Nucleus accumbens (tissue), 56 donors: ENCODE measurements at regions not wholly inside any gene's neighbourhood (a gene's known extent, or its start where the extent isn't known, plus 50 kb on each side); places are given as distances from the start of the nearest gene placed in this dataset.
"Not testable (repeated sequence)": the region's sequence is repeated elsewhere in the genome, so short reads cannot be mapped to it uniquely, and the experiment has no call there.

ENCODE experiments used
- DNase-seq, 56 donors: peaks; one replicate each; lab custom pipeline; 2025; lab: John Stamatoyannopoulos, UW

DNA sequence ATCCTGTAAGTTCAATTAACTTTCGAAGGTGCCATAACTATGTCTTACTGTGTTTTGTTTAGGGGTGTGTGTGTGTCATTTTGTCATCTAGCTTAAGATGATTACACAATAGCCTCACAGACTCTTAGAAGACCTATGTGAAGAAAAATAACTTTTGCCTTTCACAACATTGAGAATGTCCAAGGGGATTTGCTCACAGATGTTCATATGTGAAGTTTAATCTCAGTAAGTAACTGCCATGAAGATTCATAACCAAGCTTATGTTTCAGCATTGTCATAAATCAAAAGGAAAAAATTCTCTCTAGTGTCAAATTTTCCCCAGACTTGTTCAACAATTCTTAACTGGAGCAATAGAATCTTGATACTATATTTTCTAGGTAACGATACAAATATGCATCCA is 226.1 kb upstream of the PRKD1 start:
- DNase-seq: no peak

DNA sequence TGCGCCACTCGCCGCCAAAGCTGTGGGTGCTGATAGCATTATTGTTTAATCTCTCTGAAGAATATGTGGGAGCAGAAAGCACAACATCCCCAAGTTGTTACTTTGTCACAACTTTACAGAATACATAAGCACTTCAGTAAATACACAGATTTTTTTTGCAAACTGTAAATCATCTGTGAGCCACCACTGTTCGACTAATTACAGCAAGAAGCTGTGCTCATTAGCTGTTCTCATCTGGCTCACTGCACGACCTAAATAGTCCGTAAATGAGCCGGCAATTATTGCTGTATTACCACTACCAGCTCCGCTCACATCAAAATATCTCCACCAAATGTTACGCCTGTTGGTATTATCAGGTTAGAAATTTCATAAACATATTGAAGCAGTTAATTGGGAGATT is 228.9 kb upstream of the PRKD1 start:
- no peak for DNase-seq

DNA sequence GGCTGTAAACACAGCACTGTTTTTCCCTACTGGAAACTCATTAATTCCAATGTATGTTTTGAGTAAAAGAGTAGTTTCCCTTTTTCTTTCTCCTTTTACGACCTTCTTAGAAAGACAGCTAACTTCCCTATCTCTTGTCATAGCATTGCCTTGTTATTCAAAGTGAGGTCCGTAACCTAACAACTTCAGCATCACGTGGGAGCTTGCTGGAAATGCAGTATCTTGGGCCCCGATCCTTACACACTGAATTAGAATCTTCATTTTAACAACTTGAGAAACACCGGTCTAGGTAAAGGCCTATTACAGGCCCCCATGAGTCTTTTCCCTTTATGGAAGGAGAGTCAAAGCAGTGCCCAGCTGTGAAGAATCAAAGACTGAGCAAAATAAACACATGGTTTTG is 230.7 kb upstream of the PRKD1 start:
- no peak for DNase-seq

DNA sequence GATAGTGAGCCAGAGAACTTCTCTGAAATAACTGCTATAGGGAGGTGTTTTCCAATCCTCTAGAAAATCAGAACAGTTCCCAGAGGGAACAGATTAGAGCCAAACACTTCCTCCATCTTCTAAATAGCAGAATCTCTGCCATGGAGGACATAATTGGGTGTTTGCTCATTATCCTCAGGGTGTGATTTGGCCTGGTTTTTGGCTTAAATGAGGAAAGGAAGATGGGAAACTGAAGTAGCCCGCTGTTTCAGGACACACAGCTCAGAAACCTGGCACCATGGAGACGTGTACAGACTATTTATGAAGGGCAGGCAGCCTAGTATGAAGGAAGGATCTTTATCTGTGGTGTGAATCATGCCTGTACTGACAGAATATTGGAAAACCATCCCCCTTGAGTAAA is 231.7 kb upstream of the PRKD1 start:
- DNase-seq: no peak

DNA sequence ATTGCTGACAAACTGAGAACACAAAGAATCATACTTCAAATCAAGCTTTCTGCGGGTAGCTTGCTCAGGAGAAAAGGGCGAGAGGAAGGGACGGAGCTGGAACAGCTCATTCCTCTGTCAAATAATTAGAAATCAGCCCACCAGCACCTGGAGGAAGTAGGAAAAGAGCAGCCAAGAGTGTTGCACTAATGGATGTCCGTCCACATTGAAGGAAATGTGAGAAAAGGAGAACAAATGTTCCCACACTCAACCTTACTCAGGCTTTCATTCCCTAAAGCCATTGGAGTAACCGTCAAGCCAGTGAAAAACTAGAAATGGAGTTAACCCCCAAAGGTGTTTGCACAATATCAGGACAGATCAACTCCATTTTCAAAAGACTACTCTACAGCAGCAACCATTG is 233.0 kb upstream of the PRKD1 start:
- no peak for DNase-seq

DNA sequence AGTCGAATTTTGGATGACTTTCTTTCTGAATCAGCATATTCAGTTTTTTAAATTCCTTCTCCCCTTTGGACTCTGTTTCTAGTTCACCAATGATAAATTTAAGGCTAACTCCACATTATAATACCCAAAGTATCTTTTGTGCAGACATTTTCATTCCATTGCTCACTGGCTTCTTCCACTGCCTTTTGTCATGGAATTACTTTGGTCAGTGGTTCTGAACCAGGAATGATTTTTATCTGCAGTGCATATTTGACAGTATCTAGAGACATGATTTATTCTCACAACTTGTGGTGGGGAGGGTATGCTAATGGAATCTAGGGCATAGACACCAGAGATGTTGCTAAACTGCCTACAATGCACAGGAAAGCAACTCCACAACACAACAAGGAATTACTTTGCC is 234.4 kb upstream of the PRKD1 start:
- DNase-seq: no peak

DNA sequence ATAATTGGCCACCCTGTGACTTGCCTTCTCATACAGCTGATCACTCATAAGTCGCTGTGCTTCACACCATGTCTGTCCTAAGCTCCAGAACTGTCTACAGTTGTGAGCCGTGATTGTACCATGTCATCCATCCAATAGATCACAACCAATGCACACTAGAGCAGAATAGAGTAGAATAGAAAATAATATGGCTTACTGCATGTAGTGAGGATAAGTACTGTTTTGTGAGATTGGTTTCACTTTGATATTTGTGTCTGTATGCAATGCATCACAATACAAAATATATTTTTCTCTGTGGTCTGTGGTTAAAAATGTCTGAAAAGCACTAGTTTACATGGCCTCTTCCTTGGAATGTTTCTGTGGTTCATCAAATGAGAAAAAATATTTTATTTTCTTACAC is 237.6 kb upstream of the PRKD1 start:
- no peak for DNase-seq

DNA sequence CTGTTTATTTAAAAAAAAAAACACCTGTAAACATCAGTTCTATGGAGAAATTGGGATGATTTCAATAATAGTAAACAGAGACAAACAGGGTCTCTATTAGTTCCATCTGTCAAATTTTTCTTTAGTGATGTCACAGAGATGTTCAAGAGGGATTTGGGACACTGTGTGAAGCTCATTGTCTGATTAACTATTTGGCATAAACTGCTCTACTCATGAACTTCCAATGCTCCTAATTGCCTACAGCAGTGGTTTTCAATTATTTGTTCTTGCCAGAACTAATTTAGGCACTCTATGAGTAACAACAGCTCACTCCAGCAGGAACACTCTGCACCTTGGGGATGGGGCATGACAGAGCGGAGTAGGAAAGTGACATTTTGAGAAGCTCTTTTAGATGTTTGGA is 250.1 kb upstream of the PRKD1 start:
- no peak for DNase-seq

DNA sequence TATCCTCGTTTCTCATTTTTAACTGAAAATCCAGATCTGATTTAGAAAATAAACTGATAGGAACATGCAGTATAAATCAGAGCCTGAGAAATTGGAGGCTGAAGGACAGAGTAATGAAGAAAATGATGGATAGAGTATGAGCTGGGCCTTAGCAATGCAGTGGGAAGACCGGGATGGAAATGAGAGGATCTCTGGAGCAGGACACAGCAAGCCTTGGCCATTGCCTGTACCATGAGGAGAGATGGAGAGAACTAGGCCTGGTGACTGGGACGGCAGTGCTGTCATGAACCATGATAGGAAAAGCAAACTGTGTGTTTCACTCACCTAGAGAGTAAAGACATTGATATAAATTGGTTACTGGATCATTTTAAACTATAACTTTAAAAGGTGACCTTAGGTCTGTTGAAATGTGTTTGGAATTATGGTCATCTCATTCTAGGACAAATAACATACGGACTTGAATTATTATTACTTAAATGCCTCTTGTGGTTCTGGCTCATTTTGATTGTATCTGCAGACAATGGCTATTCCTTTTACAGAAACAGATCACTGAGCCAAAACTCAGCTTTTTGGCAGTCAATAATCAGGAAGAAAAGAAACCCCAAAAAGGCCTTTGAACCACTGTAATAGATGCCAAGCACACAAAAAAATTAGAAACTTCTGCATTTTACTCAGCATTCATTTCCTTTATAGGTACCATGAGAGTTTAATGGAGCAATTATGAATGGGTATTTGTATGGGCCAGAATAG is 251.9 kb upstream of the PRKD1 start:
- no peak for DNase-seq

DNA sequence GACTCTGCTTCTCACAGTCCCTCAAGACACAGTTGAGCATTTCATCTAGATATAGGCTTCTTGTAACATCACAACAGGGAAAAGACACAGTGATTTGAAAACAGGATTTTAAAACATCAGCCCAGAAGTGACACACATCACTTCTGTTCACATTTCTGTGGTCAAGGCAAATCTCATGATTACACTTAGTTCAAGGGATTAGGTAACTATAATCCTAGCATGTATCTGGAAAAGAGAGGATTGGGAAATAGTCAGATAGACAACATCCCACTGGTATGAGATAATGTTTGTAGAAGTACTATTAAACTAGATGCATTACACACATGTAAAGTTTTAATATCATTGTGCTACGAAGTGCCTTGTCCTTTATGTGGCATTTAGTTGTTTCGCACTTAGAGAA is 252.6 kb upstream of the PRKD1 start:
- no peak for DNase-seq

DNA sequence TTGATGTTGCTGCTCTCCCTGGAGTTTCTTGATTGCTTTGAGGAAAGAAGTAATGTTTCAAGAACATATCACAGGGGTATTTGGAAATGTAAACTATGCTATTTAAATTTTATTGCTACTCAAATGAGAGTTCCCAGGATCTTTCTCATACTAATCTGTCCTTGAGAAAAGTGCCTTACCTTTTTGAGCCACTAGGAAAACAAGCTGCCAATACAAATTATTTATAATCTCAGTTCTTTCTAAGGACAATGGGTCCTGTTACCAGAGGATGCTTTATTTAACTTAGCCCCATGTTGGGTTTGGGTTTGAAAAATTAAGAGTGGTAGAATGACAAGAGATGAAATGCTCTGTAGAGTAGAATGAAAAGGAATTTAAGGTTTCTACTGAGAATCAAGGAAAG is 258.2 kb upstream of the PRKD1 start:
- DNase-seq: no peak

DNA sequence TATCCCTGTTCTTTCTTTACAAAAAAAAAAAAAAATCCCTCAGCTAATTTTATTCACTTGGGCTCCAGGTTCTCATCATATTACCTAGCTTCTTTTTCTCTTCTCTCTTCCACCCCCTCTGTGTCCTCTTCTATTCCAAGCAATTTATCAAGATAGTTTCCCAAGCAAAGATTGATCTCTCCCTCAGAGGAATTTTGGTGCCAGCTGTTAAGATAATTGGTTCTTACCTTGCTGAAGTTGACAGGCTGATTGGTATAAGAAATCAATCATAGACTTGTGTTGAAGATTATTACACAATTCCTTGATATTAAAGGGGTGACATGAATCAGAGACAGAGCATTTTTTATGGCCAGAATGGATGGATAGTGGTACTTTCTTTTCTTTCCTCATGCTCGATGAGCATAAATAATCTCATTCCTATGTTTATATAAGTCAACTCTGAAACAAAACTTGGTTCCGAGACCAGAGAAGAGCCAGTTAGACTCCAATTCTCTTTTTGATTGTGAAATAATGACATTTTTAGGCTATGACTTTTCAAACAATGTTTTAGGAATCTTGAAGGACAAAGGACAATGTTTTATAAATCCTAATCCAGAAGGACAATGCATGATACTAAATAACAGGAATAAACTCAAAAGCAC is 264.1 kb upstream of the PRKD1 start:
- DNase-seq: no peak

DNA sequence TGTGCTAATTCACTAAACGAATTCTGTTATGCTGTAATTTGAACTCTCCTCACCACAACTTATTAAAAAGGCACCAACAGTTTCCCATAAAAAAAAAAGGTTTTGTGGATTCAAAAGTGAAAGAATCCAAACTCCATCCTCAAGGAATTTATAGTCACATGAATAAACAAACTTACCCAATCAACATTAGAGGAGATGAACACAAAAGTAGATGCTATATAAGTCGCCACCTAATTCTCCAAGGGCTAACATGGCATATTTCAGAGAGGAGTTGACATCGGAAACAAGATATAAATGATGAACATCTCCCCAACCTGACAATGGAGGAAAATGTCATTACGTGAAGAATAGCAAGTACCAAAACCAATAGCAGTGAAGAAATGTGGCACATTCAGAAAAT is 265.5 kb upstream of the PRKD1 start:
- DNase-seq: no peak

DNA sequence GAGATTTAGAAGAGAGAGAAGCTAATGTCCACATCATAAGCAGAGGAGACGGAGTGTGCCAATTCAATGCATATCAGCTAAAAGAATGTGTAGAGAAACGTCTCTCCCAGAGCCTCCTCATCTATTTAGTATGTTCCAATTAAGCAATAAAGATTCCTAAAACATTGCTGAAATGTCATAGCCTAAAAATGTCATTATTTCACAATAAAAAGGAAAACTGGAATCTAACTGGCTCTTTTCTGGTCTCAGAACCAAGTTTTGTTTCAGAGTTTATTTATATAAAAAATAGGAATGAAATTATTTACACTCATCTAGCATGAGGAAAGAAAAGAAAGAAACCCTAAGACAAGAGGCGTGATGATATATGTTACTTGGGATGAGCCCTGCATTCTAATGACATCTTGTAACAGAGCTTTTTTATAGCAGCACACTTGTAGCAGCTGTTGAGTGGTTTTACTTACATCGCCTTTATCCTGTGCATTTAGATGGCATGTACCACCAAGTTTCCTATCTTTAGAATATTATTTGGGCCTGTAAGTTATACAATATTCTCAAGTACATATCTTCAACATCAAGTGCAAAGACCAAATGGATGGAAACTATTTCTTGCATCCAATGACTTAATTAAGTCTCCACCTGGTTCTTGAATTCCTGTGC is 266.3 kb upstream of the PRKD1 start:
- DNase-seq: no peak

DNA sequence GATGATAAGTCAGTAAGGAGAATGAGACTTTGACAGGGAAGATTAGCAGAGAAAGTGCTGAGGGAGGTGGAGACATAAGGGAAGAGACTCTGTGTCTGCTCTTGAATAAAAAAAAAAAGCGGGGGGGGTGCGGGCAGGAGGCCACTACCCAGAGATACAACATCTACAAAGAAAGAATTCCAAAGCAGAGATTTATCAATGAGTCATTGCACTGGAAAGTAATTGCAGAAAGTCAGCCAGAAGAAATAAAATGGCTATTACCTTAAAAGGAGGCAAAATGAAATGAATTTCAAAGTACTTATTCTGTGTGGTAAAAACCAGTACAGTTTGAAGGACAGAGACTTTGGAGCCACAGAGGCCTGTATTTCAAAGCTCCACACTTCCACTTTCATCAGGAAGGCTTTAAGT is 267.1 kb upstream of the PRKD1 start:
- DNase-seq: no peak

DNA sequence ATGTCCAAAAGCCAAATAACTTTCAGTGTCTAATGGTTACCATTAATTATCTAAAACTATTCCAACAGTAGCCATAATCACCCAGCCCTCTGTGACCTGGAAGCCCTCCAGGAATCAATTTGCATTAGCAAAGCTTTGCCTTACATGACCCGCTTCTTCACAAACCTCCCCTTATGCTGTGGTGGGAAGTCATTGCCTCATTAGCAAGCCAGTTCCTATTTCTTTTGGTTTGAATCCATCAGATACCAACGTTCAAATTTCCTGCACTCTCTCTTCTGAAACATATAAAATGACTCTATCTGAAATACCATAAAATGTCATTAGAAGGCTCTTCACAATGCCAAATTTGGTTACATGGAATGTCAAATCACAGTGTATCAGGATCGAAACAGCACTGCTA is 268.3 kb upstream of the PRKD1 start:
- no peak for DNase-seq

DNA sequence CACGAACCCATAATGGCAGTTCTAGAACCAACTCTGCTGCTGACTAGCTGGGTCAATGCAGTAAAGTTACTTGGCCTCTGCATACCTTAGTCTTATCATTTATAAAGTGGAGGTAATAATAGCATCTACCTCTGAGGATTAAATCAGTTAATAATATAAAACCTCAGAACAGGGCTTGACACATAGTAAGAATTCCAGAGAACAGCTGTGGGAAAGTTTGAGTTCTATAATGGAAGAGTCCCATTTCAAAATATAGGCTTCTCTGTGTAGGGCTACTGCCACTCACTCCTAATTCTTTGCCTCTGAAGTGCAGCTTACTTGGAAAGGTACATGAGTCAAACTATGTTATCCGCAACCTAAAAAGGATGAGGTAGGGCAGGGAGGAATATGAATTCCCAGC is 269.2 kb upstream of the PRKD1 start:
- DNase-seq: no peak

DNA sequence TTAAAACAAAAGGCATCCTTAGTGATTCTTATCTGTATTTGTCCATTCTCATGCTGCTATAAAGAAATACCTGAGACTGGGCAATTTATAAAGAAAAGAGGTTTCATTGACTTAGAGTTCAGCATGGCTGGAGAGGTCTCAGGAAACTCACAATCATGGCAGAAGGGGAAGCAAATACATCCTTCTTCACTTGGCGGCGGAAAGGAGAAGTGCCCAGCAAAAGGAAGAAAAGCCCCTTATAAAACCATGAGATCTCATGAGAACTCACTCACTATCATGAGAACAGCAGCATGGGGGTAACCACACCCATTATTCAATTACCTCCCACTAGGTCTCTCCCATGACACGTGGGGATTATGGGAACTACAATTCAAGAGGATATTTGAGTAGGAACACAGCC is 271.1 kb upstream of the PRKD1 start:
- DNase-seq: not testable (repeated sequence)

DNA sequence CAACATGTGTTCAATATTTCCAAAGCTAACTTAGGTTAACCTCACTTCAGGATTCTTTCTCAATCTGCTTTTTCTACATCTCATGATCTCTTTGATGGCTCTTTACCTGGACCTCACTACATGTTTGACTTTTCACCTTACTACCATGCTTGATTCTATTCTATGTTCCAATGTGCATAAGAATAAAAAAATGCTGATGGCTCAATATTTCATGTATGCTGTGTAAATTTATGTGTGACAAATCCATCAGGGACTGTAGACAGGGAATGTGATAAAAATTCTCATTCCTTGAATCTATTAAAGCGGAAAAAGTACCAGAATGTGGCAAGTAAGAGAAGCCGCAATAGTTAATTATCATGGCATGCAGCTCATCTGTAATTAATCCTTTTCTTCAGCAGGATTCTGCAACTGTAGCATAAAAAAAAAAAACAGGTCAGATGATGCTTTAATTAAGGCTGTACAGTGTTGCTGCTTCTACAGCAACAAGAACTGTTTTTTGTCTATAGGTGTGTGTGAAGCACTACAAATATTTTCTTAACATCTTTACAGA is 276.9 kb upstream of the PRKD1 start:
- DNase-seq: no peak

DNA sequence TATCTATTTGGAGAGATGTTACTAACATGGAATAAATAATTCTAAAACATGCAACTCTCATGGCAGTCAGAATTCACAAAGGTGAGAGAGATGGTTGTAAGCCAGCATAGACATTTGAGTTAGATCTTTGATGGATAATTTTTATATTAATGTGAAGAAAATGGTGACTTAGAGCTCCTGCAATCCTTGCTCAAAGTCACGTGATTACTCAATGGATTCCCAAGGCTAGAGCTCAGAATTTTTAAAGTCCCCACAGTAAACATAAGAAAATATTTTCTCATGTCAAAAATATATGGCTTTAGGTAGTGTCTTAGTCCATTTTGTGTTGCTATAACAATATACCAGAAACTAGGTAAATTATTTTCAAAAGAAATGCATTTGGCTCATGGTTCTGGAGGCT is 281.5 kb upstream of the PRKD1 start:
- no peak for DNase-seq

DNA sequence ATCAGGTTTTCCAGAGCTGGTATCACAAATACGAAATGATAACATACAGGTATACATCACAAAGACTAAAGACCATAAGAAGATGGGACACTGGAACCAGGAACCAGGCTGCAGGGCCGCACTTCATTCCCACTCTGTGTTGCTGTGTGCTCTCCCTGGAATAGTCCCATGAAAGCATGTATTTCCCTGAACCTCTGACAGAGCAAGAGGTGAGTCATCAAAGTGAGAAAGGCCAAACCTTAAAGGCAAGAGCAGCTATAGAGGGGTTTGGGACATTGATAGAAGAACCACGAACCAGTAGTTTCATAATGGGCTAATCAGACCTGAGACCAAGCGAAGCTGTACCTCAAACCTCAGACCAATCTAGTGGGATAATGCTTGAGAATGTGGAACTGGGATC is 283.0 kb upstream of the PRKD1 start:
- DNase-seq: no peak

DNA sequence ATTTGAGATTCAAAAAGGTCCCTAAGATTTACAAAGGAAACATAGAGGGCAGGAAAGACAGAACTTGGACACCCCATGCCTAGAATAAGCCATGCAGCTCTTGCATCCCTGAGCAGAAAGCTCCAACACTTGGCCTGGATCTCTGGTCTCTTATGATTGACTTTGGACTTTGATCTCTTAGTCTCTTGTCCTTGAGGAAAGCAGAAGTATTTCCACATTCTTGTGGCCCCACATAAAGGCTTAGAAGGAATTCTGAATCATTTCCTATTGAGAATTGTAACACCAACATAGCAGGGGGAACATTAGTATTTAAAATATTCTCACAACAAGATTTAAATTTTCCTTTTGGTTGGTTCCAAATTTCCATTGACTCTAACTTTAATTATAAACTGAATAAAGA is 283.7 kb upstream of the PRKD1 start:
- DNase-seq: no peak
